MV-4-11 (cell line): ENCODE measurements at regions not wholly inside any gene's neighbourhood (a gene's known extent, or its start where the extent isn't known, plus 50 kb on each side); places are given as distances from the start of the nearest gene placed in this dataset.

ENCODE experiments used
- DNase-seq: peaks from one replicate; lab custom pipeline; 2025; lab: John Stamatoyannopoulos, UW

DNA sequence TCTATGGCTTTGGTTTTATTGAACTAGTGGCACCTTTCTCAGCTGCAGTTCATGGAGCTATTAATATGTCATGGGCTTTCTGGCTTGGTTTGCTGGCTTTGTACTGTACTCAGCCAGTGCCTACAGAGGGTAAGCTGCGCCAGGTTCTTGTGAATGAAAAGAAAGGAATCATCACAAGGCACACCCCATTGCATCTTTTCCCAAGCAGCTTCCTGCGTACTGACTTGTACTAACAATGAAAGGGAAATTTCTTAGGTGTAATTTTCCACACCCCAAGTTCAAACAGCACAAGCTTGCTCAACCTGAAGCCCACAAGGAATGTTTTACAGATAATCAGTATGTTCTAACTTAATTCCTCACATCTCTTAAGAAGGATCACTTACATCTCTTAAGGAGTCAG is 78.0 kb upstream of the TNFSF18 start:
- no peak for DNase-seq

DNA sequence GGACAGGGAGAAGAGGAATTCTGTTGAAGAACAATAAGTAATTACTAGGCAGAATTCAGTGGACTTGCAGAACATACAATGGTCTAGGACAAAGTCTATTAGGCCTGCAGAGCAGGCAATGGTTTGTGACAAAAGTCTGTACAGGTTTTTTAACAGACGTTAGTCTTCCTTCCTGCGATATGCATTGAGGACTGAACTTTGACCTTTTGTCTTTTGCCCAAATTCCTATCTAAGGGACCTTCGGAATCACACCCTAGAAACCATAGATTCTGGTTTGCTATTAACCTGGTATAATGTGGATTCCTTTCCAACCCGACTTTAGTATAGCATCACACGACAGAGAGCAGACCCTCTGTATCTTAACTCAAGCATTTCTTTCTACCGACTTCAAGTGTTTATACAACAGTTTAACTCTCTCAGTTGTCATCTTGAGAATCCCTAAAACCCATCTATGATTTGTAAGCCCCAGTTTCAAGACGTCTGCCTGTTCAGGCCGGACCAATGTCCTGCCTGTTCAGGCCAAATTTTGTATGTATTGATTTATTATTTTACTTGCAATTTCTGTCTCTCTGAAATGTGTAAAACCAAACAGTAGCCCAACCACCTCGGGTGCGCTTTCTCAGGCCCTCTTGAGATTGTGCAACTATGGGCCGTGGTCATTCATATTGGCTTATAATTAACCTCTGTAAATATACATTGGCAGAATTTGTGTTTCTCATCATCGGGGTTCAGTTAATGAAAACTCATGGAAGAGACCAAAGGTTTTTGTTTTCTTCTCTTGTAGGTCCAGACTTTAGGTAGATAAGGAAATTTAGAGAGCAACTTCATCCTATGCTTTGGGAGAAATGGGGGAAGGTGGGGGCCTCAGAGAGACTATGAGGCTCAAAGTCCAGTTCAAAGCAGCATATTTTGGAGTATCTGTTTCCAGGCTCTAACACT is 76.9 kb upstream of the TNFSF18 start:
- DNase-seq = no peak

DNA sequence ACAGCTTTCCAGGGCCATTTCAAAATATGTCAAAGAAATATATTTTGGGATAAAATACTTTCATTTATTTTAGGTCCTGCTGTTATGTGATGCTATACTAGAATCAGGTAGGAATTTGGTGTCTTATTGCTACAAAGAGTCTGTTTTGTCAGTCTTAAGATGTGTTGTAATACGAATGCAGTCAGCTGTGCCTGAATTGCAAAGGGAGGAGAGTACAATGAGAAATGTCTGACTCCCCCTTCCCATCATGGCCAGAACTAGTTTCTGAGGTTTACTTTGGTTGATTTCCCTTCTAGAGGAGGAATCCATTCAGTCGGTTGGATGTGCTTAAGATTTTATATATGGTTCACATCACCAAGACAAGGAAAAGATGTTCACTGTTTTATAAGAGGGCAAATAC is 75.7 kb upstream of the TNFSF18 start:
- DNase-seq = no peak

DNA sequence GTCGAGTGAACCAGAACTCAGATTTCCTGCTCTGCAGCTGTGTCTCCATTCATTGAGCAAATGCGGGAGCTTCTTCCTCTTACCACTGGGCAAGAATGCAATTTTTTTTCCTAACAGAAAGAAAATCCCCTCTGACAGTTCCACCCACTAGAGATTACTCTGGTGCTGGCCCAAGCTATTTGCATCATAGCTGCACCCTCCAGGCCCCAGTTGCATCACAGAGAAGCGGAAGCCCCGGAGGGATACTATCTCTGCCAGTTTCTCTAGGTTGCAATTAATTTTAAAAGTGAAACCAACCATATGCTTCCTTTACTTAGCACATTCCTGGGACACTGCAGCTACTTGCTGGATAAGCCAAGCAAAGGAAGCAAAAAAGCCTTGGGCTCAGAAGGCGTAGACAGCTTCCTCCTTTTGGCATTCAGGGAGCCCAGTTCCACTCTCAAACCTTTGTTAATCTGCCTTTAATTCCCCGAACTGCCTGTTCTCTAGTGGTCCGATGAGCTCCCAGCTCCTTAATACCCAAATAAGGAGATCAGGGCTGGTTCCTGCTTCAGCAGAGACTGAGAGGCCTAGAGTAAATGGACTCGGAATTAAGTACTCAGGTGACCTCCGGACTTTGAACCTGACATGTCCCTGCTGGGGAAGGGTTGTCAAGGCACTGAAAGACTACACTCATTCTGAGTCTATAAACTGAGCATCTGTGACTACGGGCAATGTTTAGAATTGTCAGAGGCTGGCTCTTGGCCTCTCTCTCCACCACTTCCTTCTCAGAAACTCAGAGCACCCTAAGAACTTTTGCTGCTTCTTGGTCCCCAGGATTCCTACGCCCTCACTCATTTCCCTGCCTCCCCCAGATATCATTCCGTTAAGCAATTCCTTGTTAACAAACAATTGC is 72.5 kb upstream of the TNFSF18 start:
- peak; percentile 98 for DNase-seq

DNA sequence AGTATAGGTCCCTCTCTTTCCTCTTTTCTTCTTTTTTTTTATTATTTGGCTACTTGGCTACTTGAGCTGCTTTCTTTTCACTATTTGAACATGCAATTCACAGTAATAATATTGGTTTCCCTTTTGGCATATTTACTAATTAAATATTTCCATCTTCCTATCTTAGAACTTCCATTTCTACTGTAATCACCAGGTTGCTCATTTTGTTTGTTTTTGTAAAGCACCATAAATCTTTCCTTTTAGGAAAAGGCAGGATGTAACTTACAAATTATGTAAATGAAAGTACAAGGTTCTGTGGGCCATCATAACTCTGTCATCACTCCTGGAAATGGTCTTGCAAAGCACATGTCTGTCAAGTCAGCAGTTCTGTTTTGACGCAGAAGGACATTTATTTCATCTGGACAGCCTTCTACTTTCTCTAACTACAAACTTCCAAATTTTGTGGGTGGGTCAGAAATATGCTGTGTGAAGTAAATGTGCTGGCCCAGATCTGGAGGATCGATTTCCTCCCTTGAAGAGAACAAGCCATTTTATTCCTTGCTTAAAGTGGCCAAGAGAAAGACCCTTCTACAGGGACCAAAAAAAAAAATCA is 71.7 kb upstream of the TNFSF18 start:
- DNase-seq = peak; percentile 37

DNA sequence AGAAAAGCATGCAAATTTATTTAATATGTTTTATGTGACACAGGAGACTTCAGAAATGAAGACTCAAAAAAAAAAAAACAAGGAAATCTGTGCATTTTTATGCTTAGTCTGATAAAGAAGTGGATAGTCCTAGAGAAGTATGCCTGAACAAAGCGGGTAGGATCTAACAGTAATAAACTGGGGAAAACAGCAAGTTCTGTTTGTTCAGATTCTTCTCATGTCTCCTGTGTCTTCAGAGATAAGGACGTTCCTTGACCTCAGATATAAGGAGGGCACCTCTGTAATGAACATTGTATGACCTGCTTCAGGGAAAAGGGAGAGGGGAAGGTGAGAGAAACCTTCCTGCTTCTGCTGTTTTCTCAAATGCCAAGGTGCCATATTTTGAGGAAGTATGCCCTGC is 67.7 kb upstream of the TNFSF18 start:
- no peak for DNase-seq

DNA sequence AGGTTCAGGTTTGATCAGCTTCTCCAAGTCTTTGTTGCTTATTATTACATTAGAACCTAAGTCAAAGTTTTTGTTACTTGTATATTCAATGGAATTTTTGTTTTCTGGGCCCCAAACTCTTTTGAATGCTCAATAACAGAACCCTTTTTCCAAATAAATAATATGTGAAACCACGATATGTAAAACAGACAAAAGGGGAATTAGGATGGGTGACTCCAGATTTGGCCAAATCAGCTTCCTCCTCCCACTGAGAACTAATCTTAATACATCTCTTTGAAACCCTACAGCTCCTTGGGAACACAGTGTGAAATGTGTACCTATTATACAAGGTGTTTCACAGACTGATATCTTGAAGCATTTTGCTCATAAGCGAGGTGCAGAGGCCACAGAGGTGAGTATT is 67.0 kb upstream of the TNFSF18 start:
- no peak for DNase-seq

DNA sequence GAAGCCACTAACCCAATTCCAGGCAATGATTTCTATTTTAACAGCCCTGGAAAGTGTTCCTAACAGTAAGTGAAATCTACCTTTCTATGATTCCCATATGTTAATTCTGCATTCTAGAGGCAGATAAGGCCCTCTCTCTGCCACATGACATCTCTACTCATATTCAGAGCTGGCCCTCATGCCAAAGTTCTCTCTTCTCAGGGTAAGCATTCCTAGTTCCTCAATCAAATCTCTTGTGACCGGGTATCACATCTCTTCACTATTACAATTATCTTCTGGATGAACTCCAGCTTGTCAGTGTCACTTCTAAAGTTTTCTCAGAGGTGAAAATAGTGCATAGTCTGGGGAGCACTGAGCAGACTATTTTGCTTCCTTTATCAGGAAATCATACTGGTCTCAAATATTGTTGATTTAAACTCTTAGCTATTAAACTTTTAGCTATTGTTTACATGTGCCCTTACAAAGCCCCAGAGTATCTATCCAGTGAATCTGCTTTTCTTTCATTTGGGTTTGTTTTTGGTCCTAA is 66.4 kb upstream of the TNFSF18 start:
- DNase-seq = peak; percentile 14

DNA sequence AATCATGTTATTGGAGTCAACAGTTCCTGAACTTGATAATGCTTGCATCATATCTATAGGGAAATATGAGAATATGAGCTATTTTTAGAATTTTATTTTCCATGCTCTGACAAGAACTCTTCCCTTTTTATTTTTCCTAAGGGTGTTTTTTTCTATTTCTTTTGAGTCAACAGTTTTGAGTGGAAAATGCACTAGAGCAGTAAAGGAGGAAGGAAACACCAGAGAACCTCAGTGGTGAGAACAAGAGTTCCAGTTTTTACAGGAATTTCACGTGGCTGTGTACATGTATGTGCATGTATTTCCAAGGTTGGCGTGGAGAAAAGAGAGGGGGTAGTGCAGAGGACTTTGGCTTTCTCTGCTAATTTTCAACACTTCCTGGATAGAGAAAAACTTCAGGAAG is 63.6 kb upstream of the TNFSF18 start:
- no peak for DNase-seq

DNA sequence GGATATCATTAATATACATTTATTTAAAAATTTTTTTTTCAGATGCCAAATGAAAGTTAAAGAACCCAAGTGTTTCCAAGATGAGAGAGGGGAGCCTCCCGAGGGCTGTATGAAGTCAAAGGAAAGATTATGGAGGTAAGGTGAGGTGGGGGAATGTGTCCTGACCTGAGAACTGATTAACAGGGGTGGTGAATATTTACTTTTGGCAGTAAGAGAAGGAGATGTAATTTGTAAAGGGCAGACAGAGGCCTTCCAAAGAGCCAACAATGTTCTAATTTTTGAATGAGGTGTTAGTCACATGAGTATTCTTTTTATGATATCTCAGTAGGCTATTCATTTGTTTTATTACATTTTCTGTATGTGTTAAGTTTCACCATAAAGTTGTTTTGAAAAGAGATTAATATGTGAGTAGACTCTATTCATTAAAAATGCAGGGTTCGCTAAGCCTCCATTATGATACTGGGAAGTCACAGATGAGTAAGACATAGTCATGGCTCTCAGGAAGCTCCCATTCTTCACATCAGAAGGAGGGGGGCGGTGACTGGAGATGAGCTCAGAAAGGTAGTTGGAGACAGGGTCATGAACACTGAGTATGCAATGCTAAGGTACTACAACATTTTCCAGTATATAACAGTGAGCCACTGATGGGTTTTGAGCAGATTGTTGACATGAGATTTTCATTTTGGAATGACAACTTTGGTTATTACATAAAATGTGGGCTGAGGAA is 62.4 kb upstream of the TNFSF18 start:
- DNase-seq = no peak

DNA sequence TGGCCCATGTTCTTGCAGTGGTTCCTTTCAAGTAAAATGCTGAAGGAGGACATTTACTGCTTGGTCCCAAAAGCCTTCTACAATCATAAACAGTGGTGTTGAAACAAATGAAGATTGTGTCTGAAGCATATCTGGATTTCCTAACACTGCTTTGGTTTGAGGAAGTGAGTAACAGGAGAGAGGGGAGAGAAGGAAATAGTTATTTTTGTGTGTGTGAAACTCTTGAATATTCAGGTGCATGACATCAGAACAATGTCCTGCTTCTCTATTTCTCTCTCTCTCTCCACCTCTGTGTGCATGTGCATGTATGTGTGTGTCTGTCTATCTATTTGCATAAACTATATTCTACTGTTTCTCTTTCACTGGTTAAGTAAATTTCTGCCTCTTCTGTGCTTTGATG is 61.4 kb upstream of the TNFSF18 start:
- peak; percentile 97 for DNase-seq

DNA sequence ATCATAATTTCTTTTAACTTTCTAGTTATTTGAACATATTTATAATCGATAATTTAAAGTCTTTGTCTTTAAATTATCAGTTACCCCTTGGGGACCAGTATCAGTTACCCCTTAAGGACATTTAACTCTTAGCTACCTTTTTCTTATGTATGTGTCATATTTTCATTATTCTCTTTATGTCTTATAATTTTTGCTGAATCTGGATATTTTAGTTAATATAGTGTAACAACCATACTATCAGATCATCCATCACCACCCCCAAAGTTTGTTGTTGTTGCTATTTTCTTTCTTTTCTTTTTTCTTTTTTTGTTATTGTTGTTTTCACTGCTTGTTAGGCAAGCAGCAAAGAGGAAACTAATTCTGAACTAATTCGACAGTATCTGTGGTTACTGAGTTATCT is 57.0 kb upstream of the TNFSF18 start:
- DNase-seq = no peak

DNA sequence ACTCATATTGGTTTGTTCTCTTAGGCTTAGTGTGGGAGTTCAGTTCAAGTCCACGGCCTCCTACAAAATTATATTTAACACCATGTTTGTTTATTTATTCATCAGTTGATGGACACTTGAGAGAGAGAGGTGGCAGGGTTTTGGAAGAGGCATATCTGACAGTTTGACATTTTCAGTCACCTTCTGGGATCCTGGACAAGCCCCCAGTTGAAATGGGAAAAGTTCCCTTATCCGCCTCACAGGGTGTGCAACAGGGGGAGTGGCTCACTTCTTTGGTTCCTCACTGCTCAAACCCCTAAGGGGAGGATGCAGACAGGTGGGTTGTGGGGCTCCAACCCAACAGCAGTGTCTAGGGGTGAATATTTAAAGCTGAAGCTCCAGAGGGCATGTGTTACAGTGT is 52.3 kb upstream of the TNFSF18 start:
- DNase-seq = no peak

DNA sequence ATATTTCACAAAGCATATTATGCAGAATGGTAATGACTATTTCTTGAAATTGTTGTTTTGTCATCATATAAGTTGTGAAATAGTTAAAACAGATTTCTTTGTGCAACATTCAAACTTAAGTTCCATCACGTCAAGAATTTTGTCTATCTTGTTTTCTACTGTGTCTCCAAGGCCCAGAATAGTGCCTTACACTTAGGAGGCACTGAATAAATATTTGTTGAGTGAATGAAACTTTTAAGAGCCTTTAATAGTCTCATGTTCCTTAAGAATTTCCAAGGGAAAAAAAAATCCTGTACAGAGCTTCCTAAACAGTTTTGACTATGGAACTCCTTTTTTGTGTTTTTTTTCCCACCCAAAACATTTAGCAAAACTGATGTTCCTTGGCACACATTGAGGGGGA is 50.8 kb upstream of the TNFSF18 start:
- no peak for DNase-seq

DNA sequence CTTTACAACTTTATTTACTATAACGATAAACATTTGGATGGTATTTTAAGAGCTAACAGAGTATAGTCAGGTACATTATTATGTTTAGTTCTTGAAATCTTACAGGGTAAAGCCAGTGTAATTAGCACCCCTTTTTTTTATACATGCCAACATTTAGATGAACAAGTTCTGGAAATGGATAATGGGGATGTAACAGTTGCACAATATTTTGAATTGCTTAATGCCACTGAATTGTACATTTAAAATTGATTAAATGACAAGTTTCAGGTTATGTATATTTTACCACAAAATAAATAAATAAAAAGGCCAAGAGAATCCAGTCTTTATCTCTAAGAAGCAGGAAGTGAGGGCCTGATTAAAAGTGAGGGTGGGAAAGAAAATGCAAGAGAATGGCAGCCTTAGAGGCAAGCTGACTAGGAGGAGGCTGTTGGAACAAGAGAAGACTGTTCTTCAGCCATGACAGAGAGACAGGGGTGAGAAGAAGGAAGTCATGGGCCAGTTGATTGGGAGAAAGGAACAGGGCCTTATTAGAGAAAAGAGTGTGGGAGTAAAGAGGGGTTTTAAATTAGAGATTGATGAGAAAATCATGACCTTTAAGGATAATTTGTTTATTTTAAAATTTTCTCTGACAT is 49.9 kb upstream of the TNFSF18 start:
- no peak for DNase-seq
